IPS DF 6.9 (cell line): ENCODE measurements at regions not wholly inside any gene's neighbourhood (a gene's known extent, or its start where the extent isn't known, plus 50 kb on each side); places are given as distances from the start of the nearest gene placed in this dataset.
"Not testable (repeated sequence)": the region's sequence is repeated elsewhere in the genome, so short reads cannot be mapped to it uniquely, and the experiment has no call there.

Source experiments
- DNase-seq: peaks from one replicate; pipeline ENCODE4 v3.0.0-alpha.2; 2013; ENCODE audit warnings: low read depth, low spot score
- H3K27ac ChIP-seq: one replicate; pipeline ENCODE4 v1.5.1; 2013; ENCODE audit warnings: low read length, control low read depth
- H3K27me3 ChIP-seq: 2 replicates; pipeline ENCODE4 v1.6.1; 2013; ENCODE audit warnings: mild to moderate bottlenecking, low read length; ENCODE audit not compliant: control insufficient read depth, insufficient read depth
- H3K36me3 ChIP-seq: 2 replicates; pipeline ENCODE4 v1.6.1; 2013; ENCODE audit warnings: low read length; ENCODE audit not compliant: control insufficient read depth, insufficient read depth
- H3K4me1 ChIP-seq: 2 replicates; pipeline ENCODE4 v1.6.1; 2013; ENCODE audit warnings: low read length; ENCODE audit not compliant: control insufficient read depth, insufficient read depth
- H3K4me3 ChIP-seq: 2 replicates; pipeline ENCODE4 v1.5.1; 2013; ENCODE audit warnings: mild to moderate bottlenecking, low read length
- H3K9me3 ChIP-seq: 2 replicates; pipeline ENCODE4 v1.6.1; 2013; ENCODE audit warnings: low read length, inconsistent platforms; ENCODE audit not compliant: control insufficient read depth, insufficient read depth
- WGBS: extraction: QIAGEN DNeasy Blood & Tissue Kit; methylation state at CpG from one replicate; pipeline ENCODE4 v1.1.7; 2013; ENCODE audit warnings: mixed read lengths, missing lambda C conversion rate; ENCODE audit not compliant: insufficient read length, insufficient coverage; 5-methylcytosine and 5-hydroxymethylcytosine counted together

- H3K4me3 ChIP-seq, result no peak overlapping the region
- H3K27ac ChIP-seq, result no peak overlapping the region
- H3K4me1 ChIP-seq, result no peaks in the 10 kb centered on the region
- no peaks in the 10 kb centered on the region for H3K36me3 ChIP-seq
- no CpG with 5 or more reads among the region's 4 CpGs for WGBS
- no peak for DNase-seq
- H3K9me3 ChIP-seq, result no peaks in the 10 kb centered on the region
- H3K27me3 ChIP-seq, result no peaks in the 10 kb centered on the region
Observed at GRCh38 chr1:115515270-115515669, 126.5 kb upstream of the VANGL1 start.

GRCh38 chr1:115510226-115510625 is 131.5 kb upstream of the VANGL1 start:
- not testable (repeated sequence) for H3K4me1 ChIP-seq, H3K4me3 ChIP-seq, H3K36me3 ChIP-seq, H3K27me3 ChIP-seq, H3K27ac ChIP-seq, DNase-seq, H3K9me3 ChIP-seq
- no CpG with 5 or more reads among the region's 4 CpGs for WGBS

GRCh38 chr1:115507901-115508300 is 133.9 kb upstream of the VANGL1 start:
- no peak overlapping the region for H3K27ac ChIP-seq
- no peak overlapping the region for H3K4me3 ChIP-seq
- H3K4me1 ChIP-seq, result no peaks in the 10 kb centered on the region
- 100% methylated on average over 2 of the region's 6 CpGs for WGBS
- H3K36me3 ChIP-seq, result no peaks in the 10 kb centered on the region
- no peaks in the 10 kb centered on the region for H3K9me3 ChIP-seq
- H3K27me3 ChIP-seq, result no peaks in the 10 kb centered on the region
- no peak for DNase-seq

GRCh38 chr1:115506924-115507589 is 134.7 kb upstream of the VANGL1 start:
- WGBS, result no CpG with 5 or more reads among the region's 10 CpGs
- Histone ChIP-seq H3K4me1 (no peaks in the 10 kb centered on the region), H3K27ac (no peak overlapping the region)

GRCh38 chr1:115506518-115506917 is 135.3 kb upstream of the VANGL1 start:
- no CpG with 5 or more reads among the region's 8 CpGs for WGBS

More at GRCh38 chr1:115506924-115507589, 134.7 kb upstream of the VANGL1 start:
- DNase-seq, result peak; percentile 31
- no peaks in the 10 kb centered on the region for H3K9me3 ChIP-seq
- no peak overlapping the region for H3K4me3 ChIP-seq
- H3K36me3 ChIP-seq, result no peaks in the 10 kb centered on the region
- H3K27me3 ChIP-seq, result no peaks in the 10 kb centered on the region

GRCh38 chr1:115505148-115505571 is 136.6 kb upstream of the VANGL1 start:
- Histone ChIP-seq H3K36me3 (no peaks in the 10 kb centered on the region), H3K27ac (no peak overlapping the region), H3K9me3 (no peaks in the 10 kb centered on the region), H3K27me3 (no peaks in the 10 kb centered on the region), H3K4me1 (no peaks in the 10 kb centered on the region), H3K4me3 (no peak overlapping the region)
- DNase-seq, result no peak

More at GRCh38 chr1:115506518-115506917, 135.3 kb upstream of the VANGL1 start:
- Histone ChIP-seq H3K27ac (no peak overlapping the region), H3K4me3 (no peak overlapping the region), H3K9me3 (no peaks in the 10 kb centered on the region), H3K36me3 (no peaks in the 10 kb centered on the region), H3K4me1 (no peaks in the 10 kb centered on the region), H3K27me3 (no peaks in the 10 kb centered on the region)
- DNase-seq, result no peak

- not testable (repeated sequence) for H3K36me3 ChIP-seq, H3K4me3 ChIP-seq, H3K27me3 ChIP-seq, DNase-seq, H3K4me1 ChIP-seq, H3K27ac ChIP-seq, H3K9me3 ChIP-seq
- no CpG with 5 or more reads among the region's 4 CpGs for WGBS
Observed at GRCh38 chr1:115502183-115502582, 139.6 kb upstream of the VANGL1 start.

GRCh38 chr1:115501476-115501875 is 140.3 kb upstream of the VANGL1 start:
- Histone ChIP-seq H3K4me3 (no peak overlapping the region), H3K27ac (no peak overlapping the region), H3K9me3 (no peaks in the 10 kb centered on the region), H3K4me1 (no peaks in the 10 kb centered on the region), H3K27me3 (no peaks in the 10 kb centered on the region), H3K36me3 (no peaks in the 10 kb centered on the region)
- no peak for DNase-seq
- WGBS, result no CpG with 5 or more reads among the region's 1 CpG

GRCh38 chr1:115499253-115499652 is 142.5 kb upstream of the VANGL1 start:
- Histone ChIP-seq H3K27me3 (no peaks in the 10 kb centered on the region), H3K36me3 (no peaks in the 10 kb centered on the region), H3K27ac (no peak overlapping the region), H3K4me1 (no peaks in the 10 kb centered on the region), H3K4me3 (no peak overlapping the region), H3K9me3 (no peaks in the 10 kb centered on the region)
- no peak for DNase-seq
- WGBS, result no CpG with 5 or more reads among the region's 2 CpGs

GRCh38 chr1:115496904-115497527 is 144.8 kb upstream of the VANGL1 start:
- H3K27ac ChIP-seq, result no peak overlapping the region
- no peak overlapping the region for H3K4me3 ChIP-seq
- no peaks in the 10 kb centered on the region for H3K27me3 ChIP-seq
- DNase-seq, result no peak
- no peaks in the 10 kb centered on the region for H3K9me3 ChIP-seq
- no peaks in the 10 kb centered on the region for H3K36me3 ChIP-seq
- no CpG with 5 or more reads among the region's 4 CpGs for WGBS
- H3K4me1 ChIP-seq, result 0 out of 2 replicates have a peak, but pooled peaks cover 1% of the 10 kb centered on the region

GRCh38 chr1:115495625-115496024 is 146.1 kb upstream of the VANGL1 start:
- Histone ChIP-seq H3K27ac (no peak overlapping the region), H3K27me3 (no peaks in the 10 kb centered on the region), H3K4me1 (peaks cover 1% of the 10 kb centered on the region; the same call in 1 of the 2 replicates), H3K4me3 (no peak overlapping the region), H3K9me3 (no peaks in the 10 kb centered on the region), H3K36me3 (no peaks in the 10 kb centered on the region)
- DNase-seq, result no peak
- no CpG with 5 or more reads among the region's 6 CpGs for WGBS
